Duodenal mucosa (tissue), 2 donors: ENCODE measurements at regions not wholly inside any gene's neighbourhood (a gene's known extent, or its start where the extent isn't known, plus 50 kb on each side); places are given as distances from the start of the nearest gene placed in this dataset.
"Not testable (repeated sequence)": the region's sequence is repeated elsewhere in the genome, so short reads cannot be mapped to it uniquely, and the experiment has no call there.

Source experiments
- H3K27ac ChIP-seq: one replicate; pipeline ENCODE4 v1.7.0; 2013; ENCODE audit warnings: low read depth, low read length
- H3K27me3 ChIP-seq, 2 donors: one replicate each; pipeline ENCODE4 v1.7.0; 2013; ENCODE audit warnings: low read length in 2 of 2, control low read depth in 1 of 2; ENCODE audit not compliant: insufficient read depth in 2 of 2, control insufficient read depth in 1 of 2
- H3K36me3 ChIP-seq, 2 donors: one replicate each; pipeline ENCODE4 v1.7.0; 2013; ENCODE audit warnings: low read length in 2 of 2, control low read depth in 1 of 2; ENCODE audit not compliant: insufficient read depth in 2 of 2, control insufficient read depth in 1 of 2
- H3K4me1 ChIP-seq, 2 donors: one replicate each; pipeline ENCODE4 v1.7.0; 2013; ENCODE audit warnings: low read length in 2 of 2, control low read depth in 1 of 2; ENCODE audit not compliant: insufficient read depth in 2 of 2, control insufficient read depth in 1 of 2
- H3K4me3 ChIP-seq, 2 donors: one replicate each; pipeline ENCODE4 v1.7.0; 2013; ENCODE audit warnings: low read length in 2 of 2, low read depth in 1 of 2
- H3K9ac ChIP-seq, 2 donors: one replicate each; pipeline ENCODE4 v1.7.0; 2013; ENCODE audit warnings: low read length in 2 of 2, low read depth in 1 of 2
- H3K9me3 ChIP-seq, 2 donors: one replicate each; pipeline ENCODE4 v1.7.0; 2013; ENCODE audit warnings: low read length in 2 of 2, control low read depth in 1 of 2; ENCODE audit not compliant: control insufficient read depth in 1 of 2

DNA sequence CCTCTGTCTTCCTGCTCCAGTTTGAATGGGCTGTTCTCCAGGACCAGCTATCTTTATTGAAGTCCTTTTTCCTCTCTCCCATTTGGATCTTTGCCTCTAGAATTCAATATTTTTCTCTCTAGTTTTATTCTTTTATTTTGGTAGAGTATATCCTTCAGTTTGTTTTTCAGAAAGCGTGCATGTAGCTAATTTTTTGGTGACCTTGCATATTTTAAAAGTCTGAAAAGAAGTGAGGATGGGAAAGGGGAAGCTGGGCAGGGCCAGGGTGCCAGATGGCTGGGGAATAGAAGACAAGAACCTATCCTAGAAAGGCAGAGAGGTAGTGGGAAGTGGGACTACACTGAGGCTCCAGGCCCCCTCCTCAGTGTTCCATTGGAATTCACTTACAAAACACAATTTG, 95.0 kb upstream of the ZBED5 start:
- no peak overlapping the region for H3K9ac ChIP-seq
- no peaks in the 10 kb centered on the region for H3K36me3 ChIP-seq
- H3K27ac ChIP-seq = no peak overlapping the region
- no peaks in the 10 kb centered on the region for H3K4me1 ChIP-seq
- H3K27me3 ChIP-seq = no peaks in the 10 kb centered on the region
- H3K9me3 ChIP-seq = no peaks in the 10 kb centered on the region
- H3K4me3 ChIP-seq = no peak overlapping the region

DNA sequence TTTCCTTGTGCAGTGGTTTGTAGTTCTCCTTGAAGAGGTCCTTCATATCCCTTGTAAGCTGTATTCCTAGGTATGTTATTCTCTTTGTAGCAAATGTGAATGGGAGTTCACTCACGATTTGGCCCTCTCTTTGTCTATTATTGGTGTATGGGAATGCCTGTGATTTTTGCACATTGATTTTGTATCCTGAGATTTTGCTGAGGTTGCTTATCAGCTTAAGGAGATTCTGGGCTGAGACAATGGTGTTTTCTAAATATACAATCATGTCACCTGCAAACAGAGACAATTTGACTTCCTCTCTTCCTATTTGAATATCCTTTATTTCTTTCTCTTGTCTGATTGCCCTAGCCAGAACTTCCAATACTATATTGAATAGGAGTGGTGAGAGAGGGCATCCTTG, 90.1 kb upstream of the ZBED5 start:
- H3K27ac ChIP-seq, H3K4me3 ChIP-seq, H3K9me3 ChIP-seq, H3K36me3 ChIP-seq, H3K9ac ChIP-seq, H3K27me3 ChIP-seq, H3K4me1 ChIP-seq: not testable (repeated sequence)

DNA sequence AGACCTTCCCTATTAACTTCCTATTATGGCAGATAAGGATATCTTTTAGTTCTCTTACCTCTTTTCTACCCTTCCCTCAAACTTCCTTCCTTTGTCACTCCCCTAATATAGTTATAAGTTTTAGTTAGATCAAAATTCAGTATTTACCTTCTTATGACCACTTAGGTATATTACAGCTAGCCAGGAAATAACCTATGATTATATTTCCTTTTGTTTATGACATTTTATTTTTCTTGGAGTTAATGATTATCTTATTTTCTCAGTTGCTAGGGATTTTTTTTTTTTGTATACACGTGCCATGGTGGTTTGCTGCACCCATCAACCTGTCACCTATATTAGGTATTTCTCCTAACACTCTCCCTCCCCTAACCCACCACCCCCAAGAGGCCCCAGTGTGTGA, 88.2 kb upstream of the ZBED5 start:
- Histone ChIP-seq H3K4me3 (no peak overlapping the region), H3K27ac (no peak overlapping the region), H3K9ac (no peak overlapping the region)

DNA sequence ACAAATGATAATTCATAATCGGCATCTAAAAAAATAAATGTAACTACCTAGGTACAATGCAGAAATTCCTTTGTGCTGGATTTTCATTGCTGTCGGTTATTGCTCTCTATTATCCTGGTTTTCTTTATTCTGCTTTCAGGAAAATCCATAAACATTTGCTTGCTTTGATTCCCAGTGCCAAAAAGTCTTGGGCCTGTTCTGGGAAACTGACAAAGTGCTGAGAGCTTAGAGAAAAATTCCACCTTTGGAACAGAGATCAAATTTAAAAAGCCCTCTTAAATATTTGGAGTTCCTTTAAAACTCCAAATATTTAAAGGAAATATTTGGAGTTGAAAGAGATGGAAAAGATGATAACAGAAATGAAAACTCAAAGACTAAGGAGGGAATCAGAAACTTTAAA, 87.3 kb upstream of the ZBED5 start:
- H3K4me1 ChIP-seq = no peaks in the 10 kb centered on the region
- no peak overlapping the region for H3K9ac ChIP-seq
- no peaks in the 10 kb centered on the region for H3K36me3 ChIP-seq
- H3K9me3 ChIP-seq = no peaks in the 10 kb centered on the region
- no peaks in the 10 kb centered on the region for H3K27me3 ChIP-seq
- H3K4me3 ChIP-seq = no peak overlapping the region
- H3K27ac ChIP-seq = no peak overlapping the region

More for the DNA sequence above, 88.2 kb upstream of the ZBED5 start:
- H3K4me1 ChIP-seq = no peaks in the 10 kb centered on the region
- H3K27me3 ChIP-seq = no peaks in the 10 kb centered on the region
- no peaks in the 10 kb centered on the region for H3K36me3 ChIP-seq
- no peaks in the 10 kb centered on the region for H3K9me3 ChIP-seq

DNA sequence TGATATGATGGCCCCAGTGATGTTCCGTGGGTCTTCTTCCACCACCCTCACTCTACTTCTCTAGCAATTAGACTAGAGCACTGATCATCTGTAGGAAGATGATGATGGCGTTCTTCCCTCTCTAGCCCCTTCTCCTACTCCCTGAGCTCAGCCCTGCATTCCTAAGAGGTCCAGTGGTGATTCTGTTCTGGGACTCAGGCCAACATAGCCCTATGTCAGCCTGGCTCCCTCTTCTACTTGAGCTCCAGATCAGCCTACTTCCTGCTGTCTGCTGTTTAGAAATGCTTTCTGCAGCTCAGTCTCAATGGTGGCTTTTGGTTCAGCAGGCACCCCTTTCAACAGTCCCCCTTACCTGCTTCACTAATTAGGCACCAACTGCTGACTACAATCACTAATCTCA, 86.1 kb upstream of the ZBED5 start:
- Histone ChIP-seq H3K27ac (no peak overlapping the region), H3K27me3 (no peaks in the 10 kb centered on the region), H3K4me3 (no peak overlapping the region), H3K4me1 (no peaks in the 10 kb centered on the region), H3K9ac (no peak overlapping the region), H3K9me3 (no peaks in the 10 kb centered on the region), H3K36me3 (no peaks in the 10 kb centered on the region)

DNA sequence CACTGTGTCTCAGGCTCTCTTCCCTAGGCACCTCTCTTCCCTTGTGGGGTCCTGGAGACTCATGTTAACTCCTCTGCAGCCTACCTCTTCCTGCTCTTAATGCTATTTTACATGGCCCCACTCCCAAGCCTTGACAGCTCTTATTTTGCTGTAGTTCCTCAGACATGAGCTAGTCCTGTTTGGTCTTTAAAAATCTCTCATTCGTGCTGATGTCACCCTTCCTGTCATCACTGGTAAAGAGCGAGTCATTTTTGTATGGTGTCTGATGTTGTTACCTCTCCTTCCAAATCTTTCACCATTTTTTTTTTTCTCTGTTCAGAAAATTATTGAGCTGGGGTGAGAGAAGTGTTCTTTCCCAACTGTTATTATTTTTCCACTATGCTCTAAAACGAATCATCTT, 84.8 kb upstream of the ZBED5 start:
- Histone ChIP-seq H3K27me3 (no peaks in the 10 kb centered on the region), H3K4me3 (no peak overlapping the region), H3K36me3 (no peaks in the 10 kb centered on the region)

DNA sequence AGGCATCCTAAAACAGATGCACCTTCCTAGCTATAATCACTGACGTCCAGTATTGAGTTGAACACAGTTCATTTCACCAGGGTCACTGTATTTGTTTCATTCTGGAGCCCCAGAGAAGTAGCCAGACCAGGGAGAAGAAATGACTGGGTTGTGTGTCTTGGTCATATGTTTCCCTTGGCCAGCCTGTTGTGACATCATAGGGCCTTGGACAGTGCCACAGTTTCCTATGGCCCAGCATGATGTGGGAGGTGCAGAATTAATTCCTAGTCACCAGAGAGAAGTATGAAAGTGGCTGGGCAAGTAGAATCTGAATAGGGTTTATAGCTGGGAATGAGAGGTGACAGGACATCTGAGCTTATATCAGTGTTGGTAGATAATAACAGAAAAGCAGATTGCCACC, 84.0 kb upstream of the ZBED5 start:
- no peaks in the 10 kb centered on the region for H3K4me1 ChIP-seq
- H3K9me3 ChIP-seq = no peaks in the 10 kb centered on the region
- no peak overlapping the region for H3K27ac ChIP-seq
- H3K27me3 ChIP-seq = no peaks in the 10 kb centered on the region
- H3K4me3 ChIP-seq = no peak overlapping the region
- no peak overlapping the region for H3K9ac ChIP-seq
- H3K36me3 ChIP-seq = no peaks in the 10 kb centered on the region

More for the DNA sequence above, 84.8 kb upstream of the ZBED5 start:
- Histone ChIP-seq H3K27ac (no peak overlapping the region), H3K4me1 (no peaks in the 10 kb centered on the region), H3K9me3 (no peaks in the 10 kb centered on the region), H3K9ac (no peak overlapping the region)

DNA sequence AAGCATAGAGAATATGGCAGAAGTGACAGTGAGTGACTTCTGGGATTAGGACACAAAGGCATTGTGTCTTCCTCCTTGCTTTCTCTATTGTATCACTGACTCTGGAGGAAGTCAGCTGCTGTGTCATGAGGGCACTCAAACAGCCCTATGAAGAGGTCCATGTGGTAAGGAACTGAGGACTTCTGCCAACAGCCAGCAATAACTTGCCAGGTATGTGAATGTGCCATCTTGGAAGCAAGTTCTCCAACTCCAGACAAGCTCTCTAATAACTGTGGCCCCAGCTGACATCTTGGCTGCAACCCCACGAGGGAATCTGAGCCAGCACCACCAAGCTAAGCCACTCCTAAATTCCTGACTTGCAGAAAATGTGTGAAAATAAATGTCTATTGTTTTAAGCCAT, 83.6 kb upstream of the ZBED5 start:
- Histone ChIP-seq H3K4me1 (no peaks in the 10 kb centered on the region), H3K4me3 (no peak overlapping the region), H3K36me3 (no peaks in the 10 kb centered on the region), H3K27me3 (no peaks in the 10 kb centered on the region), H3K27ac (no peak overlapping the region), H3K9me3 (no peaks in the 10 kb centered on the region), H3K9ac (no peak overlapping the region)

DNA sequence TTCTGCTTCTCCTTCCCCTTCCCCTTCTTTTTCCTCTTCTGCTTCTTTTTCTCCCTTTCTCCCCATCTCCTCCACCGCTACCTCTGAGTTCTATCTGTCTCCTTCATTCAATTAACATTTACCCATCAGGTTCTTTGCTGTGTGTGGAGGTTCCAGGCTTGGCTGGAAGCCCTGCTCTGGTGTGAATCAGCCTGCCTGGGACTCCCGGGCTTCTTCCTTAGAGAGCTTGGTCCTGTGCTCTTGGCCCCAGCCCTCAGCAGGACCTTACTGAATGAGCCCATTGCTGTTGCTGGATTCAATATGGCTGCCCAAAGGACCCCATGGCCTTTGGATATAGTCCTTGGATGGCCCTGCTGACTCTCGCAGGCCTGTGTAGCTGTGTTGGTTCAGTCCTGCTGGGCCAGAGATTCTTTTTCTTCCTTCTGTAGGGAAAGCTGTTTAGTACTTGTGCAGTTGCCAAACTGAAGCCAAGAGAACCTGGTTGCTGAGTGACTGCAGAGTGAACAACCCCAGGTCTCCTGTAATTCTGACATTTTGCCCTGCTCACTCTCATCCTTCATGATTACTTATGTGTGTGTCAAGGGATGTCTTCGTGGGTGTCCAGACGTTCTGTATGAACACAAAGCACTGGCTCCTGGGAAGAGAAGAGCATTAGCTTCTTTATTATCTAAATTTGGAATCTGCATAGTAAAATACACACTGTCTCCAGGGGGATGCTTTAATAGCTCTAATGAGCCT, 81.0 kb upstream of the ZBED5 start:
- H3K9me3 ChIP-seq = no peaks in the 10 kb centered on the region
- no peak overlapping the region for H3K4me3 ChIP-seq
- no peaks in the 10 kb centered on the region for H3K27me3 ChIP-seq
- peaks cover 8 to 10% of the 10 kb centered on the region in 2 donors for H3K4me1 ChIP-seq
- H3K9ac ChIP-seq = no peak overlapping the region
- H3K36me3 ChIP-seq = no peaks in the 10 kb centered on the region
- H3K27ac ChIP-seq = no peak overlapping the region

DNA sequence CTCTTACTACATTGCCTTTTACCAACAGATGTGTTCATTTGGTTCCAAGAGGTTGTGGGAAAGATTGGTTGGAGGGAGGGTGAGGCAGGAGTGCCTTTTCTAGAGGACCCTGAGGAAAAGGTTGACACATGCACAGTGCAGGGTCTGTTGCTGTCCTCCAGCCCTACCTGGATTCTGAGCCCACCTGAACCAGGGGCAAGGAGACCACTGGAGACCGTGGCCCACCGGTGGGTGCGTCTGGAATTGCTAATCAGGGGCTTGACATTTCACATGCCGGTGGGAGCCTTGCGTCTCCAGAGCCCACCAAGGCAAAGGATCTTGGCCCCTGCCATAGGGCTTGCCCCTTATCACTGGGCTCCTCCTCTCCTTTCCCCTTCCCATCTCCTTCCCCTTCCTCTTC, 80.4 kb upstream of the ZBED5 start:
- H3K4me1 ChIP-seq = peaks cover 8 to 10% of the 10 kb centered on the region in 2 donors
- H3K27ac ChIP-seq = no peak overlapping the region
- no peaks in the 10 kb centered on the region for H3K9me3 ChIP-seq
- H3K27me3 ChIP-seq = no peaks in the 10 kb centered on the region
- no peak overlapping the region for H3K9ac ChIP-seq
- no peaks in the 10 kb centered on the region for H3K36me3 ChIP-seq
- no peak overlapping the region for H3K4me3 ChIP-seq

DNA sequence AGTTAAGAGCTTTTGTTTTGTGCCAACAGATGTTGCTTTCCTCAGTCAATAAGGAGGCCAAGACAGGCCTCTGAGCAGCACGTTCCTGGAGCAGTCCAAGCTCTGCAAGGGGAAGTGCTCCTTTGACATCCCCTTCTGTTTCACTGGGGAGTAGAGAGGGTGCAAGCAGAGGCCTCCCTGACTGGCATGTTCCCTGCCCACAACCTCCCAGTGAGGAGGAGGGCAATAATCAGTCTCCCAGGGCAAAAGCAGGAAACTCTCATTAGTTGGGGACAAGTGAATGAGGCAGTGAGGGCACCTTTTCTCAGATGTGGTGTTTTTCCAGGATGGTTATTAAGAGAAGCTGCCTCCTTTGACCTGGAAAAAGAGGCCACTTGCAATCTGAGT, 79.5 kb upstream of the ZBED5 start:
- H3K27ac ChIP-seq = no peak overlapping the region
- H3K9me3 ChIP-seq = no peaks in the 10 kb centered on the region
- peaks cover 8 to 13% of the 10 kb centered on the region in 2 donors for H3K4me1 ChIP-seq
- no peak overlapping the region for H3K4me3 ChIP-seq
- H3K36me3 ChIP-seq = no peaks in the 10 kb centered on the region
- H3K9ac ChIP-seq = no peak overlapping the region
- H3K27me3 ChIP-seq = no peaks in the 10 kb centered on the region
